ENCODE measurements at regions not wholly inside any gene's neighbourhood (a gene's known extent, or its start where the extent isn't known, plus 50 kb on each side); places are given as distances from the start of the nearest gene placed in this dataset.

GRCh38 chr9:19527663-19528062, 118.9 kb downstream of the ACER2 start:
- ATAC-seq = no peak
- no peak for TF ChIP-seq POLR2A (IDR thresholded peaks at IDR 0.05)
- TF ChIP-seq CTCF (IDR thresholded peaks at IDR 0.05 in 4 of 5, conservative IDR thresholded peaks at IDR 0.05 in 1 of 5) = no peak

GRCh38 chr9:19522558-19522957, 113.7 kb downstream of the ACER2 start:
- no peak overlapping the region for H3K27ac ChIP-seq
- ATAC-seq (no peak), DNase-seq (no peak)
- H3K4me1 ChIP-seq = no peaks in the 10 kb centered on the region
- no peaks in the 10 kb centered on the region for H3K36me3 ChIP-seq
- no peaks in the 10 kb centered on the region for H3K27me3 ChIP-seq
- intact Hi-C loops (cut with DNase I; ENCODE audit: low total_unique reads) = no loop called here
- no peak for TF ChIP-seq POLR2A (IDR thresholded peaks at IDR 0.05)
- TF ChIP-seq CTCF (IDR thresholded peaks at IDR 0.05 in 4 of 5, conservative IDR thresholded peaks at IDR 0.05 in 1 of 5) = no peak
- no peaks in the 10 kb centered on the region for H3K9me3 ChIP-seq
- in situ Hi-C loops (cut with MboI; ENCODE audit: low sequenced_read_pairs in 4 of 4) = no loop called here
- no peak overlapping the region for H3K4me3 ChIP-seq

More at GRCh38 chr9:19527663-19528062, 118.9 kb downstream of the ACER2 start:
- DNase-seq = no peak
- in situ Hi-C loops (cut with MboI; ENCODE audit: low sequenced_read_pairs in 4 of 4) (no loop called here), intact Hi-C loops (cut with DNase I; ENCODE audit: low total_unique reads) (no loop called here)
- no peaks in the 10 kb centered on the region for H3K36me3 ChIP-seq
- H3K27me3 ChIP-seq = no peaks in the 10 kb centered on the region
- H3K9me3 ChIP-seq = no peaks in the 10 kb centered on the region
- H3K4me3 ChIP-seq = no peak overlapping the region
- no peak overlapping the region for H3K27ac ChIP-seq
- H3K4me1 ChIP-seq = no peaks in the 10 kb centered on the region

- Histone ChIP-seq H3K4me3 (no peak overlapping the region), H3K9me3 (no peaks in the 10 kb centered on the region), H3K27ac (no peak overlapping the region), H3K36me3 (no peaks in the 10 kb centered on the region), H3K27me3 (no peaks in the 10 kb centered on the region), H3K4me1 (no peaks in the 10 kb centered on the region)
- intact Hi-C loops (cut with DNase I; ENCODE audit: low total_unique reads) (no loop called here), in situ Hi-C loops (cut with MboI; ENCODE audit: low sequenced_read_pairs in 4 of 4) (no loop called here)
- ATAC-seq = no peak
- no peak for DNase-seq
- TF ChIP-seq CTCF (IDR thresholded peaks at IDR 0.05 in 4 of 5, conservative IDR thresholded peaks at IDR 0.05 in 1 of 5) = no peak
- TF ChIP-seq POLR2A (IDR thresholded peaks at IDR 0.05) = no peak
These were observed 112.4 kb downstream of the ACER2 start for GRCh38 chr9:19521205-19521604.

GRCh38 chr9:19517202-19517942, 108.6 kb downstream of the ACER2 start:
- no peaks in the 10 kb centered on the region for H3K27me3 ChIP-seq
- H3K4me1 ChIP-seq = no peaks in the 10 kb centered on the region
- no peak for DNase-seq
- no peaks in the 10 kb centered on the region for H3K9me3 ChIP-seq
- no peak for ATAC-seq
- H3K4me3 ChIP-seq = no peak overlapping the region
- in situ Hi-C loops (cut with MboI; ENCODE audit: low sequenced_read_pairs in 4 of 4) = no loop called here
- no peak overlapping the region for H3K27ac ChIP-seq
- intact Hi-C loops (cut with DNase I; ENCODE audit: low total_unique reads) = no loop called here
- H3K36me3 ChIP-seq = no peaks in the 10 kb centered on the region
- TF ChIP-seq CTCF (IDR thresholded peaks at IDR 0.05 in 4 of 5, conservative IDR thresholded peaks at IDR 0.05 in 1 of 5) (no peak), POLR2A (IDR thresholded peaks at IDR 0.05) (no peak)

- H3K9me3 ChIP-seq = no peaks in the 10 kb centered on the region
- DNase-seq (no peak), ATAC-seq (no peak)
- intact Hi-C loops (cut with DNase I; ENCODE audit: low total_unique reads) (no loop called here), in situ Hi-C loops (cut with MboI; ENCODE audit: low sequenced_read_pairs in 4 of 4) (no loop called here)
- no peak for TF ChIP-seq POLR2A (IDR thresholded peaks at IDR 0.05)
- no peak for TF ChIP-seq CTCF (IDR thresholded peaks at IDR 0.05 in 4 of 5, conservative IDR thresholded peaks at IDR 0.05 in 1 of 5)
- H3K4me3 ChIP-seq = no peak overlapping the region
- H3K4me1 ChIP-seq = no peaks in the 10 kb centered on the region
- H3K27ac ChIP-seq = no peak overlapping the region
- no peaks in the 10 kb centered on the region for H3K36me3 ChIP-seq
- H3K27me3 ChIP-seq = no peaks in the 10 kb centered on the region
These were observed 107.5 kb downstream of the ACER2 start for GRCh38 chr9:19516348-19516747.
